Neural progenitor cell (in vitro differentiated cells): ENCODE measurements at regions not wholly inside any gene's neighbourhood (a gene's known extent, or its start where the extent isn't known, plus 50 kb on each side); places are given as distances from the start of the nearest gene placed in this dataset.

ENCODE experiments used
- EZH2 ChIP-seq: fragments of 200-600 bp; sonication (generic); IDR thresholded peaks from 2 replicates; pipeline ENCODE4 v1.6.1; 2017; ENCODE audit warnings: antibody characterized with exemption, mild to moderate bottlenecking, moderate library complexity
- TF ChIP-seq, protein P1 (sequence below): fragments of 200-600 bp; sonication (generic); IDR thresholded peaks from 2 replicates; pipeline ENCODE4 v1.5.1; 2017; ENCODE audit warnings: antibody characterized with exemption, mild to moderate bottlenecking

- TF ChIP-seq, protein P1, sequence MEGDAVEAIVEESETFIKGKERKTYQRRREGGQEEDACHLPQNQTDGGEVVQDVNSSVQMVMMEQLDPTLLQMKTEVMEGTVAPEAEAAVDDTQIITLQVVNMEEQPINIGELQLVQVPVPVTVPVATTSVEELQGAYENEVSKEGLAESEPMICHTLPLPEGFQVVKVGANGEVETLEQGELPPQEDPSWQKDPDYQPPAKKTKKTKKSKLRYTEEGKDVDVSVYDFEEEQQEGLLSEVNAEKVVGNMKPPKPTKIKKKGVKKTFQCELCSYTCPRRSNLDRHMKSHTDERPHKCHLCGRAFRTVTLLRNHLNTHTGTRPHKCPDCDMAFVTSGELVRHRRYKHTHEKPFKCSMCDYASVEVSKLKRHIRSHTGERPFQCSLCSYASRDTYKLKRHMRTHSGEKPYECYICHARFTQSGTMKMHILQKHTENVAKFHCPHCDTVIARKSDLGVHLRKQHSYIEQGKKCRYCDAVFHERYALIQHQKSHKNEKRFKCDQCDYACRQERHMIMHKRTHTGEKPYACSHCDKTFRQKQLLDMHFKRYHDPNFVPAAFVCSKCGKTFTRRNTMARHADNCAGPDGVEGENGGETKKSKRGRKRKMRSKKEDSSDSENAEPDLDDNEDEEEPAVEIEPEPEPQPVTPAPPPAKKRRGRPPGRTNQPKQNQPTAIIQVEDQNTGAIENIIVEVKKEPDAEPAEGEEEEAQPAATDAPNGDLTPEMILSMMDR = no peak
- no peak for TF ChIP-seq EZH2
These were observed 172.5 kb downstream of the GXYLT1 start for GRCh38 chr12:41972196-41972595.
